Prostate gland (tissue), 2 donors: ENCODE measurements at regions not wholly inside any gene's neighbourhood (a gene's known extent, or its start where the extent isn't known, plus 50 kb on each side); places are given as distances from the start of the nearest gene placed in this dataset.

Experiments used
- POLR2A ChIP-seq: fragments of 450-650 bp; IDR thresholded peaks from one replicate; pipeline ENCODE4 v1.6.1; 2016; ENCODE audit warnings: antibody characterized with exemption, mild to moderate bottlenecking
- POLR2AphosphoS5 ChIP-seq: sonication (generic); formaldehyde crosslinking; IDR thresholded peaks from one replicate; pipeline ENCODE4 v1.6.1; 2017; ENCODE audit warnings: antibody characterized with exemption
- TF ChIP-seq, protein P1 (sequence below), 4 experiments: fragments of 200-600 bp in 2 of 4; fragments of 450-650 bp in 2 of 4; sonication (generic) in 2 of 4; IDR thresholded peaks; 1 replicate in 3 of 4; 2 replicates in 1 of 4; pipeline ENCODE4 v1.5.1; 2016 to 2019; ENCODE audit warnings: antibody characterized with exemption in 4 of 4, mild to moderate bottlenecking in 2 of 4, moderate library complexity in 2 of 4

DNA sequence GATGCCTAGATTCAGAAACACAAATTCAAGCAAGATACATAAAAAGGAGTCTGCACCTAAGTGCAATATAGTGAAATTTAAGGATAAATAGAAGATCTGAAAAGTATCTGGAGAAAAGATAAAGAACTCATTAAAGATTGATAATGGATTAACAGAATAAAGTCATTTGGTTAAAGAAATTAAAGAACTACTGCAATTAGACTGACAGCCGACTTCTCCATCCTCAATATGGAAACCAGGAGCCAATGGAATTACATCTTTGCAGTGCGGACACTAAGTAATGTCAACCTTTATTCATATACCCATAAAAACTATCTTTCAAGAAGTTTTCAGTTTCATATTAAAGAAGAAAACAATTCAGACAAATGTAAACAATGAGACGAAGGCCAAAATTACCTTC is 81.0 kb downstream of the MRPL36 start:
- TF ChIP-seq, protein P1, sequence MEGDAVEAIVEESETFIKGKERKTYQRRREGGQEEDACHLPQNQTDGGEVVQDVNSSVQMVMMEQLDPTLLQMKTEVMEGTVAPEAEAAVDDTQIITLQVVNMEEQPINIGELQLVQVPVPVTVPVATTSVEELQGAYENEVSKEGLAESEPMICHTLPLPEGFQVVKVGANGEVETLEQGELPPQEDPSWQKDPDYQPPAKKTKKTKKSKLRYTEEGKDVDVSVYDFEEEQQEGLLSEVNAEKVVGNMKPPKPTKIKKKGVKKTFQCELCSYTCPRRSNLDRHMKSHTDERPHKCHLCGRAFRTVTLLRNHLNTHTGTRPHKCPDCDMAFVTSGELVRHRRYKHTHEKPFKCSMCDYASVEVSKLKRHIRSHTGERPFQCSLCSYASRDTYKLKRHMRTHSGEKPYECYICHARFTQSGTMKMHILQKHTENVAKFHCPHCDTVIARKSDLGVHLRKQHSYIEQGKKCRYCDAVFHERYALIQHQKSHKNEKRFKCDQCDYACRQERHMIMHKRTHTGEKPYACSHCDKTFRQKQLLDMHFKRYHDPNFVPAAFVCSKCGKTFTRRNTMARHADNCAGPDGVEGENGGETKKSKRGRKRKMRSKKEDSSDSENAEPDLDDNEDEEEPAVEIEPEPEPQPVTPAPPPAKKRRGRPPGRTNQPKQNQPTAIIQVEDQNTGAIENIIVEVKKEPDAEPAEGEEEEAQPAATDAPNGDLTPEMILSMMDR (IDR thresholded peaks at IDR 0.05): no peak
- TF ChIP-seq POLR2AphosphoS5 (no peak), POLR2A (no peak)
